Brain microvascular endothelial cell (primary cell): ENCODE measurements at regions not wholly inside any gene's neighbourhood (a gene's known extent, or its start where the extent isn't known, plus 50 kb on each side); places are given as distances from the start of the nearest gene placed in this dataset.
"Not testable (repeated sequence)": the region's sequence is repeated elsewhere in the genome, so short reads cannot be mapped to it uniquely, and the experiment has no call there.

ENCODE experiments used
- DNase-seq: peaks from one replicate; pipeline ENCODE4 v3.0.0-alpha.2; 2020
- H3K27ac ChIP-seq: fragments of 250-450 bp; sonication (Bioruptor Pico); 2 replicates; pipeline ENCODE4 v1.5.1; 2020; ENCODE audit warnings: mild to moderate bottlenecking, moderate library complexity
- H3K27me3 ChIP-seq: fragments of 250-450 bp; sonication (Bioruptor Pico); replicated peaks from 2 replicates; pipeline ENCODE4 v1.5.1; 2020; ENCODE audit warnings: mild to moderate bottlenecking
- H3K36me3 ChIP-seq: fragments of 250-450 bp; sonication (Bioruptor Pico); replicated peaks from 2 replicates; pipeline ENCODE4 v1.5.1; 2020; ENCODE audit warnings: mild to moderate bottlenecking
- H3K4me3 ChIP-seq: 2 replicates; pipeline ENCODE4 v1.5.1; 2011; ENCODE audit warnings: low read depth, mild to moderate bottlenecking, control low read depth, low read length, moderate library complexity
- CTCF ChIP-seq: IDR thresholded peaks from 2 replicates; pipeline ENCODE4 v1.5.1; 2011; ENCODE audit warnings: low read depth, mild to moderate bottlenecking, moderate library complexity, low read length, control low read depth, inconsistent platforms; ENCODE audit errors: missing control alignments
- in situ Hi-C: cut with HindIII; loops from 2 replicates; pipeline ENCODE4 v1.10.0; 2017; ENCODE audit warnings: low sequenced_read_pairs, low pct_ligation_motif_present

- no peak overlapping the region for H3K27ac ChIP-seq
- no peaks in the 10 kb centered on the region for H3K27me3 ChIP-seq
- DNase-seq: no peak
- TF ChIP-seq CTCF: no peak
- H3K4me3 ChIP-seq: no peak overlapping the region
- in situ Hi-C loops: no loop called here
- no peaks in the 10 kb centered on the region for H3K36me3 ChIP-seq
Observed at GRCh38 chr4:159416996-159417395, 314.1 kb downstream of the RAPGEF2 start.

GRCh38 chr4:159420162-159421057 lies 317.5 kb downstream of the RAPGEF2 start:
- TF ChIP-seq CTCF: no peak
- H3K36me3 ChIP-seq: no peaks in the 10 kb centered on the region
- H3K4me3 ChIP-seq: no peak overlapping the region
- DNase-seq: no peak
- in situ Hi-C loops: no loop called here
- H3K27me3 ChIP-seq: no peaks in the 10 kb centered on the region
- H3K27ac ChIP-seq: no peak overlapping the region

GRCh38 chr4:159421058-159421419 lies 318.2 kb downstream of the RAPGEF2 start:
- in situ Hi-C loops, H3K27me3 ChIP-seq, DNase-seq, H3K27ac ChIP-seq, H3K36me3 ChIP-seq, H3K4me3 ChIP-seq: not testable (repeated sequence)

- Histone ChIP-seq H3K36me3 (no peaks in the 10 kb centered on the region), H3K4me3 (no peak overlapping the region), H3K27ac (no peak overlapping the region), H3K27me3 (no peaks in the 10 kb centered on the region)
- in situ Hi-C loops: no loop called here
- DNase-seq: no peak
- no peak for TF ChIP-seq CTCF
Observed at GRCh38 chr4:159422019-159422418, 319.1 kb downstream of the RAPGEF2 start.

GRCh38 chr4:159422626-159423025 lies 319.7 kb downstream of the RAPGEF2 start:
- TF ChIP-seq CTCF: no peak
- in situ Hi-C loops: no loop called here
- no peak for DNase-seq
- no peak overlapping the region for H3K4me3 ChIP-seq
- H3K36me3 ChIP-seq: no peaks in the 10 kb centered on the region
- no peak overlapping the region for H3K27ac ChIP-seq
- H3K27me3 ChIP-seq: no peaks in the 10 kb centered on the region

GRCh38 chr4:159425737-159426305 lies 322.9 kb downstream of the RAPGEF2 start:
- TF ChIP-seq CTCF: no peak
- no peaks in the 10 kb centered on the region for H3K27me3 ChIP-seq
- H3K27ac ChIP-seq: no peak overlapping the region
- H3K36me3 ChIP-seq: no peaks in the 10 kb centered on the region
- in situ Hi-C loops: no loop called here
- DNase-seq: no peak
- H3K4me3 ChIP-seq: no peak overlapping the region
